MM.1S (cell line): ENCODE measurements at regions not wholly inside any gene's neighbourhood (a gene's known extent, or its start where the extent isn't known, plus 50 kb on each side); places are given as distances from the start of the nearest gene placed in this dataset.

Source experiments
- CTCF ChIP-seq: fragments of 300-600 bp; sonication (generic); IDR thresholded peaks from 2 replicates; pipeline ENCODE4 v1.5.1; 2016; ENCODE audit warnings: antibody characterized with exemption, low read length, mixed read lengths
- EZH2 ChIP-seq: fragments of 300-600 bp; sonication (generic); optimal IDR thresholded peaks from 2 replicates; pipeline ENCODE3; 2017; ENCODE audit warnings: low read depth, mild to moderate bottlenecking, antibody characterized with exemption, low read length, mixed read lengths

- TF ChIP-seq EZH2 (no peak), CTCF (no peak)
Observed at GRCh38 chr11:37465221-37465620, 867.2 kb upstream of the RAG2 start.
